ENCODE measurements at regions not wholly inside any gene's neighbourhood (a gene's known extent, or its start where the extent isn't known, plus 50 kb on each side); places are given as distances from the start of the nearest gene placed in this dataset.

DNA sequence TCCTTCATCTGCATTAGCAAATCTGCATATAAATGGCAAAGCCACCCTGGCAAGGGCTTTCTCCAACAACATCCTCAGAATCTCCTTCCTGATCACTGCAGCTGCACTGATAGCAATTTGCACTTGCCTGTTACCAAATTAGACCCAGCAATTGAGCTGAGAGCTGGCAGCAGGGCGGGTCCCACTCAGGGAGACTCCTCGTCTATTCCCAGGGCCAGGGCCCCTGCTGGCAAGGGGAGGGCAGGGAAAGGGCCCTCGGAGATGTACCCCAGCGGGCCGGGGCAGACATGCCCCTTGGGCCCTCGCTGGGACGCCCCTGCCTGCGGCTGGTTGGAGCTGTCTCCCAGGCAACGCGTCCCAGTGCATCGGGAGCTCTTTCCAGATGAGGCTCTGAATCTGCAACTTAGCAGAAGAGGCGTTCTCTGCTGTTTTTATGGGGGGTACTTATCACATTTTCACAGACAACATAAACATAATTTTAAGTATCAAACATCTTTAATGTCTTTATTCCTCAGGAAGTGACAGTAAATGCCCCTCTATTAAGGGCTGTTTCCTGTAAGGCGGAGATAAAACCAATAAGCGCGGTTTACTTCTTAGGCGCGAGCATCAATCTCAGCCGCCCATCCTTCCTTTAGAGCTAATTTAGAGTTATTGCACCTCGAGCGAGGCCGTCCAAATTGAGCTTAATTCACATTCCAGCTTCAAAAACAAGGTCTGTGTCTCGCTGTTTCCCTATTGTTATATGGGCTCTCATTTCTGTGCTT is 249.0 kb upstream of the PPP2R2D start:
- Histone ChIP-seq H3K4me3 (no peak overlapping the region), H3K36me3 (no peaks in the 10 kb centered on the region), H3K27ac (no peak overlapping the region), H3K4me1 (ENCODE audit: control insufficient read depth in 1 of 2, low read depth in 2 of 2) (no peaks in the 10 kb centered on the region), H3K9me3 (no peaks in the 10 kb centered on the region), H3K27me3 (replicated peaks; ENCODE audit: insufficient read depth) (no peaks in the 10 kb centered on the region)
- no peak for DNase-seq (ENCODE audit: low spot score)
- TF ChIP-seq, protein P1, sequence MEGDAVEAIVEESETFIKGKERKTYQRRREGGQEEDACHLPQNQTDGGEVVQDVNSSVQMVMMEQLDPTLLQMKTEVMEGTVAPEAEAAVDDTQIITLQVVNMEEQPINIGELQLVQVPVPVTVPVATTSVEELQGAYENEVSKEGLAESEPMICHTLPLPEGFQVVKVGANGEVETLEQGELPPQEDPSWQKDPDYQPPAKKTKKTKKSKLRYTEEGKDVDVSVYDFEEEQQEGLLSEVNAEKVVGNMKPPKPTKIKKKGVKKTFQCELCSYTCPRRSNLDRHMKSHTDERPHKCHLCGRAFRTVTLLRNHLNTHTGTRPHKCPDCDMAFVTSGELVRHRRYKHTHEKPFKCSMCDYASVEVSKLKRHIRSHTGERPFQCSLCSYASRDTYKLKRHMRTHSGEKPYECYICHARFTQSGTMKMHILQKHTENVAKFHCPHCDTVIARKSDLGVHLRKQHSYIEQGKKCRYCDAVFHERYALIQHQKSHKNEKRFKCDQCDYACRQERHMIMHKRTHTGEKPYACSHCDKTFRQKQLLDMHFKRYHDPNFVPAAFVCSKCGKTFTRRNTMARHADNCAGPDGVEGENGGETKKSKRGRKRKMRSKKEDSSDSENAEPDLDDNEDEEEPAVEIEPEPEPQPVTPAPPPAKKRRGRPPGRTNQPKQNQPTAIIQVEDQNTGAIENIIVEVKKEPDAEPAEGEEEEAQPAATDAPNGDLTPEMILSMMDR (IDR thresholded peaks at IDR 0.05): no peak
- ATAC-seq (ENCODE audit: insufficient number of reproducible peaks, low FRiP score, low read depth): no peak

DNA sequence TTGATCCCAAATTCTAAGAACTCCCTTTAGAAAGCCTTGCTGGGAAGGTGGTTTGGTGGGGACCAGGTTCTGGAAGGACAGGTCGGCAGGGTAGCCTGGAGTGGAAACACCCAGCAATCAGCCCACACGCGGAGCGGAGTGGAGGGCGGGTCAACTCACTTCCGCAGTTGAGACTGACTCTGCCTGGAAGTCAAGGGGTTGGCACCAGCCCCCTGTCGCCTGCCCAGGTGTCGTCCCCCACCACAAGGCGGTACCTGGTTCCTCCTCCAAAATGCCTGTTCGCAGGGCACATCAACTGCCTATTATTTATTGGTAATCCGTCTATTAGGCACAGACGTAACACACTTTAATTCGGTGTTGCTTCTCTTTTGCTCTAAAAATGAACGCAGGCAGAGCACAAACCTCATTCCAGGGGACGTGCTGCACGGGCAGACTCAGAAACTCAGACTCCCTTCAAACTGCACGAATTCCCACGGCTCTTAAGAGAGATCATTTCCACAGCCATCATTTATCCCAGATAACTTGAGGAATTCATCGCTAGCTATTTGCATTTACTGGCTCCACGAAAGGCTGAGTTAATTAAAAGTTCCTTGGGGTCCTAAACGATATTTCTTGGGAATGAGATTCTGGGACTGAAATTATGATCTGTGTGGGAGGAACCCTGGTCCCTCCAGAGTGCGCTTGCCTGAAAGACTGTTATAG is 248.2 kb upstream of the PPP2R2D start:
- Histone ChIP-seq H3K27me3 (replicated peaks; ENCODE audit: insufficient read depth) (no peaks in the 10 kb centered on the region), H3K9me3 (no peaks in the 10 kb centered on the region), H3K27ac (no peak overlapping the region), H3K36me3 (no peaks in the 10 kb centered on the region), H3K4me1 (ENCODE audit: control insufficient read depth in 1 of 2, low read depth in 2 of 2) (no peaks in the 10 kb centered on the region), H3K4me3 (no peak overlapping the region)
- TF ChIP-seq, protein P1 (IDR thresholded peaks at IDR 0.05): no peak
- no peak for ATAC-seq (ENCODE audit: insufficient number of reproducible peaks, low FRiP score, low read depth)
- DNase-seq (ENCODE audit: low spot score): no peak

DNA sequence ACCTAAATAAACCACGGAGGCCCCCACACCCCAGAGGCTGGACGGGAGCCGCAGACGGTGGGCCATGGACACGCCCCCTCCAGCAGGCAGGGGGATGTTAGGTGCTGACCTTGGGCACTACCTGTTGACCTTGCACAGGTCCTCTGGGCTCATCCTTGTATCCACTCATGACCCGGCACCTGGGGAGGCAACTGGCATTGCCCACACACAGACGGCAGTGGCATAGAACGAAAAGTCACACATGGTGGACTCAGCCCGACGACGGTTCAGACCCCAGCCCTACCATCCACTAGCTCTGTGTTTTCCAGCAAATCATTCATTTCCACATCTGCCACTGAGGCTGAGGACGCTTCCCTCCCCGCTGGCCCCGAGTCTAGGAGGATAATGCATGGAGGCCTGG is 247.7 kb upstream of the PPP2R2D start:
- no peak overlapping the region for H3K4me3 ChIP-seq
- TF ChIP-seq, protein P1 (IDR thresholded peaks at IDR 0.05): no peak
- H3K27ac ChIP-seq: no peak overlapping the region
- no peaks in the 10 kb centered on the region for H3K4me1 ChIP-seq (ENCODE audit: control insufficient read depth in 1 of 2, low read depth in 2 of 2)
- no peaks in the 10 kb centered on the region for H3K36me3 ChIP-seq
- ATAC-seq (ENCODE audit: insufficient number of reproducible peaks, low FRiP score, low read depth) (no peak), DNase-seq (ENCODE audit: low spot score) (no peak)
- H3K27me3 ChIP-seq (replicated peaks; ENCODE audit: insufficient read depth): no peaks in the 10 kb centered on the region
- no peaks in the 10 kb centered on the region for H3K9me3 ChIP-seq

DNA sequence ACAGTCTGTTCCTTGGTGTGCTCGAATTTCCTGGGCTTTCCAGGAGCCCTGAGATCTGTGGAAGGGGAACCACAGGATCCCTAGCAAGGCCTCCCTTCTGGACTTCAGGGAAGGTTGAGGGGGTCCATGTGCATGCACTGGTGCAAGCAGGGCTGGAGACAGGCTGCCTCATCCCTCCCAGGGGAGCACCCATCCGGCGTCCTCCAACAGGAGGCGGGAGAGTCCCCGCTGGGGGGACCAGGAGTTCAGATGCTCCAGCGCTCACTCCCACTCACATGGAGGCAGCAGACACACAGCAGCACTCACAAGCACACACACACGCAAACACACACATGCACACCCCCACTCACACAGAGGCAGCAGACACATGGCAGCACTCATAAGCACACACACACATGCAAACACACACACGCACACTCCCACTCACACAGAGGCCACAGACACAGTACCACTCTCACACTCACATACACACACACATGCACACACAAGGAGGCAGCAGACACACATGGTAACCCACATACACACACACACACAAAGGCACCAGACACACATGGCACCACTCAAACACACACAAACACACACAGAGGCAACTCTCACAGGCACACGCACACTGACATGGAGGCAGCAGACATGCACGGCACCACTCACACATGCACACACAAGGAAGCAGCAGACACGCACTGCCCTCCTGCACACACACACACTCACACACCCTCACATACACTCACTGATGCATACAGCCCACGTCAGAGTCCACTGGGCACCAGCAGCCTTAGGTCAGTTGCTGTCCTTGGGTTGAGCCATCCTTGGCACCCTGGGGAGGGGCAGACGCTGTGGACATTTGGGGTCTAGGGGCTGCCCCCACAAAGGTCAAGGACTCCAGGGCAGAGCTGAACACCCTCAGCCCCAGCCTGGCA is 247.0 kb upstream of the PPP2R2D start:
- Histone ChIP-seq H3K4me1 (ENCODE audit: control insufficient read depth in 1 of 2, low read depth in 2 of 2) (no peaks in the 10 kb centered on the region), H3K27ac (no peak overlapping the region), H3K4me3 (no peak overlapping the region), H3K27me3 (replicated peaks; ENCODE audit: insufficient read depth) (no peaks in the 10 kb centered on the region), H3K36me3 (no peaks in the 10 kb centered on the region), H3K9me3 (no peaks in the 10 kb centered on the region)
- ATAC-seq (ENCODE audit: insufficient number of reproducible peaks, low FRiP score, low read depth) (no peak), DNase-seq (ENCODE audit: low spot score) (no peak)
- TF ChIP-seq, protein P1 (IDR thresholded peaks at IDR 0.05): no peak

All from thoracic aorta (tissue), 2 donors.